HG02759 (cell line): ENCODE measurements at regions not wholly inside any gene's neighbourhood (a gene's known extent, or its start where the extent isn't known, plus 50 kb on each side); places are given as distances from the start of the nearest gene placed in this dataset.
"Not testable (repeated sequence)": the region's sequence is repeated elsewhere in the genome, so short reads cannot be mapped to it uniquely, and the experiment has no call there.

Experiments
- ATAC-seq: cut with Tn5 transposase; IDR thresholded peaks from one replicate; pipeline ENCODE4 v1.9.1; 2021; ENCODE audit warnings: mild to moderate bottlenecking, moderate library complexity; ENCODE audit not compliant: unreplicated experiment

DNA sequence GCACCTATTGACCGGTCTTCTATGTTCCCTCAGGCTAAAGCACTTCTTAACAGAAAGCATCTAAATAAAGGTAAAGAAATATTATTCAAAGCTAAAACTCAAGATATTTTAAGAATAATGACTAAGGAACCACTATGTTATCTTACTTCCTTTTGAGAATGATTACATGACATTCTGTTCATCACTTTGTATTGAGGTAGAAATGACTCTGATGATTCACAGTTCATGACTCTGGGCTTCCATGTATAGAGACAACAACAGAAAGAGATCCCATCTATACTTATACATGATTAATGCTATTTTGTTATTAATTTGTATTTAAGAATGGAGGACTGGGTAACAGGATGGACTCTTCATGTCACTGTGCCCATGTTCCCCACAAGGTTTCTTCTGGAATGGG is 218.3 kb upstream of the OR4E1 start:
- ATAC-seq, result no peak

DNA sequence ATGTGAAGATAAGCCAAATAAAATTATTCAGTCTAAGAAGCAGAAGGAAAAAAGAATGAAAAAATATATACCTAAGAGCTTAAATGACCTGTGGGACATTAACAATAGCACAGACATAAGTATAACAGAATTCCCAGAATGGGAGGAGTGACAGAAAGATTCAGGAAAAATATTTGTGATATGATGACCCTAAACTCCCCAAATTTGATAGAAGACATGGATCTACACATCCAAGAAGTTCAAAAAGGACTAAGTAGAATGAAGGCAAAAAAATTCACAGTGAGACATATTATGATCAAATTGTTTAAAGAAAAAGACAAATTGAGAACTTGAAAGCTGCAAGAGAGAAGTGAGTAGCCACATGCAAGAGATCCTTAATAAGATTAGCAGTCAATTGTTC is 211.4 kb upstream of the OR4E1 start:
- ATAC-seq, result no peak

DNA sequence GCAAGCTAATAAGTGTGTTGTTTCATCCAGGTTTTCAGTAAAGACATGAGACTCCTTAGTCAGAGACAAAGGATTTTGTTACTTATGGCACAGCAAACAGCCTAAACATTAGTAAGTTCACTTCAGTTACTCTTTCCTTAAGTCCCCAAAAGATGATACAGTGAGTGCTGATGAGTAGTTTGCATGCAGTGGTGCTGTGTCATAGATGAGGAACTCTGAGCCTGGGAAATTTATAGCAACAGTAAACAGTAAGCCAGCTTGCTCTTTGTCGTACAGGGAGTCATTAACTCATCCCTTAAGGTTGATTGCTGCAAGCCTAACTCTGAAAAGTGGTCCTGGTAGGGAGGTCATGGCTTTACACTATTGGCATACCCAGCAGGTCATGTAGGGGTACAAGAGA is 208.6 kb upstream of the OR4E1 start:
- ATAC-seq, result no peak

DNA sequence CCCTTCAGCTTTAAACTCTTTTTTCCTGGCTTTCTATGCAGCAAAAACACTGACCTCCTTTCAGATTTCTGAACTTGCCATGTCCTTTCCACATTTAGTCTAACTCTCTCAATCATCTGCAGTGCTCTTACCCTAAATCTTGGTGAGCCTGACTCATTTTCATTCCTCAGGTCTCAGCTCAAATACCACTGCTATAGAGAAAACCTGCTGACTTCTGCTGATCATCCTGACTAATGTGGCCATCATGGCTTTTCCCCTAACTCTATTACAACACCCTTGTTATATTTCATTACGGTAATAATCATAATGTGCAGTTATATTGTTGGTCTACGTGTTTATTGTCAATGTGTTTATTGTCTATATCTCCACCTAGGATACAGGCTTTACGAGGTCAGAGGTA is 207.3 kb upstream of the OR4E1 start:
- ATAC-seq, result no peak

DNA sequence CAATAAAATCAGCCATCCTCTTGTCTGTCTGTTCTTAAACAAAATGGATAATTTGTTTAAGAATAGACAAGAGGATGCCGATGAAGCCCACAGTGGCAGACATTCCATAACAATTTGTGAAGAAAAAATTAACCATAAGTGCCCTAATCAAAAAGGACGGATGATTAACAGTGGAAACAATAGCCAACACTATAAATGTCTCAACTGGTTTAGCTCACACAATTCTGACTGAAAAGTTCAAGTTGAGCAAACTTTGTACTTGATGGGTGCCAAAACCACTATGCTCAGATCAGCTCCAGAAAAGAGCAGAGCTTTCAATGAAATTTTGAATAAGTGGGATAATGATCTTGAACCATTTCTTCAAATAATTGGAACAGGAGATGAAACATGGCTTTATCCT is 202.2 kb upstream of the OR4E1 start:
- no peak for ATAC-seq

DNA sequence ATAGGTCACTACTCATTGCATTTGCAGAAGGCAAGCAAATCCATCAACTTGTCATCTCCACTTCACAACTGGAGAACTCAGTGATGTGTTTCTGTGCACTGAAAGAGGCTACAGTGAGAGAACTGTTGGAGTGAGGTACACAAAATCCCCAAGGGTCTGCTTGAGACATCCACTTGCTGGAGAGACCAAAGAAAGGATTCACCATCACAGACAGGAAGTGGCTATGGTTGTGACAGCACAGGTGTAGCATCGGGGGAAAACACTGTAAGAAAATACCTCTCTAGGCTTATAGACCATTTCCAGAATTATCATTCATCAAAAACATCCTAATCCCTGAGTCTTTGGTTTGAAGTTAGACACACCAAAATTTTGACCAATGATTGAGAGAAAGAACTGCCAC is 201.3 kb upstream of the OR4E1 start:
- no peak for ATAC-seq

DNA sequence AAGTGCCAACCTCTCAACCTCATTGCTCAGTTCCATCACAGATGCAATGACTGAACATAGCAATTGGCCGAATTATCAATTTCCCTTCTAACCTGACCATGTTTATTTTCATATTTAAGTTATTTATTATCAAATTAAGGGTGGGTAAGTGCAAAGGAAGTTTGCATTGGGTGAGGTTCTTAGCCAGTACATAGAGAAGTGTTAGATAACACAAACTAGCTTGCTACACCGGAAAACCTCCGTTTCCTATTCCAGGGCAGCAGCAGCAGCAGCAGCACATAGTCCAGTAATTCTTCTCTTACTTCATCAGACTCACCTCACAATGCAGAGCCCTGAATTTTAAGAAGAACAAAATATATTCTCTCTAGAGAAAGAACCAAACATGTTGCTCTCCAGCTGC is 200.5 kb upstream of the OR4E1 start:
- ATAC-seq, result no peak

DNA sequence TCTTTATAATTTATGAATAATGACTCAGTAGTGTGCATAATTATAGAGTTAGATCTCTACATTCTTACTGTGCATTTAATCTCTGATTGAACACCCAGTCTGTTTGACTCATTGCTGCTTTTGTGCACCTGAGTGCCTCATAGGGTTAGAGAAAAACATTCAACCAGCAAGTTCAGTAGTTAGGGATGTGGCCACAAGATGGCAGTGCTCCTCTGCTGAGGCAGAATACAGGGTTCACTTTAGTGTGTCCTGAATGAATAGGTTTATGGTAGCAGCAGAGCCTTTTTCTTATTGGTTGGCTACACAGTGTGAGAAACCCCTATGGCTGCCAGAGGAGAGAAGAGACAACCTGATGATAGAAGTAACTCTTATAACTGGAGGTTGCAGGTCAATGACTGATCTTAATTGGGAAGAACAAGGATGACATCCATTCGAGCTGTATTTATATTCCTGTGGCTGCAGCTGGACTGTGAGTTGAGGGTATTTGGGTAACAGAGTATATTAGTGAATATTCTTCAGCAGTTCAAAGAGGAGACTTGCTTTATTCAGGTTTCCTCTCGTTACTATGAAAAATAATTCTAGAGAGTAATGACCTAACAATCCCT is 194.9 kb upstream of the OR4E1 start:
- peak; percentile 77 for ATAC-seq

DNA sequence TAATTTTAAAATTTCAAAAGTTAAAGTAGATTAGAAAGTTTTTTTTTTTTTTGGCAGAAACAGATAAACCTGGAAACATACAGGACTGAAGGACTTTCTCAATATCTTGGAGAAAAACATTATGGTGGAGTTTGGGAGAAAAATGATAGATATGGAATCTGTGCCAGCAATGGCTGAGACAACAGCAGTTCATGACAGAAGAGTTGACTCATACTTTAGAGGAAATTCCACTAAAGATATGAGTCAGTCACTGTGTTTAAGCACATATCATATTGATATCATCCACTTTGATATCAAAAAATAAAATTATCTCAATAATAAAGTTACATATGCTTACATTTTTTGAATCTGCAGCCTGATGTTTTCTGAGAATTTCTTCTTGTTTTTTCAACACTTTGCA is 193.9 kb upstream of the OR4E1 start:
- ATAC-seq, result no peak

DNA sequence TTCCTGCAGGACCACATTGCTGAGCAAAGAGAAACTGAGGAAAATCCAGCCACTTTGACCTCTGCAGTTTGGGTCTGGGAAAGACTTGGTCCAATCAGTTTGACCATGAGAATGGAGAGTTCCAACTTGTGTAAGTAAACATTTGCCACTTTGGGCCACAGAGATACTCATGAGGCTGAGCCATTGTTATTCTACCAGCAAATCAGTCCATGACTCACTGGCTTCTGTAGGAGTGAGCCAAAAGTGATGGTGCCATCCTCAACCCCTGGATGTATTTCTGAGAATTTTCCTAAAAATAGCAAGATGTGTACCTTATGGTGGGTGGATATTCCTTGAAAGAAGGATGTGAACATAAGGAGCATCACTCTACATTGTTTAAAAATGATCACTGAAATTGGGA is 192.9 kb upstream of the OR4E1 start:
- no peak for ATAC-seq

DNA sequence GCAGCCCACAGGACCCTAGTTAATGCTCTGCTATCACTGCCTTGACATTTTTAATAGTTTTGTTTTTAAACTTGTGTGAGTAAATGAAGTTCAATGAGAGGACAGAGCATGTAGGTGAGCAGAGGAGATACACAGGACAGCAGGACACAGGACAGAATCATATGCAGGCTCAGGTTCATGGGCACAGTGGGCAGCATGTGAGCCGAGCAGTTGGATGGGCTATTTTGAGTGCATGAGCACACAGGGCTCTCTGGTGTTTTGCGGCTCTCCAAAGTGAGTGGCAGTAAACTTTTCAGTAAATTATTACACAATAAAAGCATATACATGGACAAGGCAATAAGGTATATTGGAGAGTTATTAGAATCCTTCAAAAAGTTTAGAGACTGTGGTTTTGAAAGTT is 189.7 kb upstream of the OR4E1 start:
- no peak for ATAC-seq

DNA sequence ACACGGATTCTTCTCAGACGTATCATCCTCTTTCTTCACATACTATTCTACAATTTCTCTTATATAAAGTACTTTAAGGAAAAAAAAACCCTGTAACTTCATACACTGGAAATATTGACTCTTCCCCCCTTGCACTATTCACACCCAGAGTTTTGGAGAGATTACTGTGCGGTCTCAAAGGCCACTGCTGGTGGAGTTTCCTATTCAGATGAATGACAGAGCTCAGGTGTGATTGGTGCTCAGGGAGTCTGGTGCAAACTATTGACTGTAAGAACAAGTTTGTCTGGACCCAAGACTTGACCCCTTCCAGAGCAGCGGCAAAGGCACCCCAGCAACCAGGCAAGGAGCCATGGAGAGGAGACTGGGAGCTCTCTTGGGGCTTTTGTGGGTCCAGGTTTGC is 187.5 kb upstream of the OR4E1 start:
- no peak for ATAC-seq

DNA sequence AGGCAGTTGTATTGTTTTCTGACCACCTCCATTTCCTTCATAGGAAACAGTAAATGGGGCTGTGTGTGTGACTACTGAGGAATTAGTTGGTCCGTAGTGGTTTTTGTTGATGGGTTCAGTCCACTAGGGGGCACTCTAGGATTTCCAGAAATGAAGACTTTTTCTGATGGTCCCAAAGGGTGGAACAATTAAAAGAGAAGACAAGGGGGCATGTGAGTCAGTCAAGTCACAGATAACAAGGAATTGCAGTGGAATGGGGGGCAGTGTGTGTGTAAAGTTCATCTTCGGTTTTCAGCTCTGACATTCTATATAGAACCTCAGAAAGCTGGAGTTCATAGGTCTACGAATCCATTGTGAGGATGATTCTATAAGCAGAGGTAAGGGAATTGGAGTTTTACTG is 186.6 kb upstream of the OR4E1 start:
- no peak for ATAC-seq

DNA sequence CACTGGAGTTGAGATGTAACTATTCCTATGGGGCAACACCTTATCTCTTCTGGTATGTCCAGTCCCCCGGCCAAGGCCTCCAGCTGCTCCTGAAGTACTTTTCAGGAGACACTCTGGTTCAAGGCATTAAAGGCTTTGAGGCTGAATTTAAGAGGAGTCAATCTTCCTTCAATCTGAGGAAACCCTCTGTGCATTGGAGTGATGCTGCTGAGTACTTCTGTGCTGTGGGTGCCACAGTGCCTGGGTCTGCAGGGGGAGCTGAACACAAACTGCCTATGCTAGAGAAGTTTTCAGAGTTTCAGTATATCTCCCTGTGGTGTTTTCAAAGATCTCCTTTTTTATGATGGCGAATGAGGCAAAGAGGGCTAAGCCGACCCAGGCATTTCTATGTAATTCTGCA is 179.2 kb upstream of the OR4E1 start:
- ATAC-seq, result no peak

DNA sequence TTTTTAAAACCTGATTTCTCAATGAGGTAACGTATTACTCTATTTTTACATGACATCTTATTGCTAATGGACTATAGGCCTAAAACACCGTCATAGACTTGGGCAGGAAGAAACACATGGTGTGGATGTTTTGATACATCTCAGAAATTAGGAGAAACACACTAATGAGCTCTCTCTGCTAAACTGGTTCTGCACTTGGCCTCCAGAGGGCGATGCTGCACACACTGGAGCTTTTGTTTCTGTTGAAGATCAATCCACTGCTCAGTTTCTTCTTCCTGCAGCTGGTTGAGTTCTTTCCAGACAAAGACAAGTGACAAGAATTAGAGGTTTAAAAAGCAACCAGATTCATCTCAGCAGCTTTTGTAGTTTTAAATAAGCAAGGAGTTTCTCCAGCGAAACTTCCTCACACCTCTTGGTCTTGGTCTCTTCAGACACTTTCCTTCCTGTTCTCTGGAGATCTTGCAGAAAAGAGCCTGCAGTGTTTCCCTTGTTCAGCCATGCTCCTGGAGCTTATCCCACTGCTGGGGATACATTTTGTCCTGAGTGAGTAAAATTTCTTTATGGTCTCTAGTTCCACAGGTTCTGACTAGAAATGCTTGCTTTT is 178.5 kb upstream of the OR4E1 start:
- ATAC-seq, result no peak

DNA sequence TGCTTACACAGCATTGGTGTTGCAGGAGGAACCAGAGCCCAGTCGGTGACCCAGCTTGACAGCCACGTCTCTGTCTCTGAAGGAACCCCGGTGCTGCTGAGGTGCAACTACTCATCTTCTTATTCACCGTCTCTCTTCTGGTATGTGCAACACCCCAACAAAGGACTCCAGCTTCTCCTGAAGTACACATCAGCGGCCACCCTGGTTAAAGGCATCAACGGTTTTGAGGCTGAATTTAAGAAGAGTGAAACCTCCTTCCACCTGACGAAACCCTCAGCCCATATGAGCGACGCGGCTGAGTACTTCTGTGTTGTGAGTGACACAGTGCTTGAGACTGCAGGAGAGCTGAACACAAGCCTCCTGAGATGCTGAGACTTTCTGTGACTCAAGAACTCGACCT is 173.3 kb upstream of the OR4E1 start:
- not testable (repeated sequence) for ATAC-seq

DNA sequence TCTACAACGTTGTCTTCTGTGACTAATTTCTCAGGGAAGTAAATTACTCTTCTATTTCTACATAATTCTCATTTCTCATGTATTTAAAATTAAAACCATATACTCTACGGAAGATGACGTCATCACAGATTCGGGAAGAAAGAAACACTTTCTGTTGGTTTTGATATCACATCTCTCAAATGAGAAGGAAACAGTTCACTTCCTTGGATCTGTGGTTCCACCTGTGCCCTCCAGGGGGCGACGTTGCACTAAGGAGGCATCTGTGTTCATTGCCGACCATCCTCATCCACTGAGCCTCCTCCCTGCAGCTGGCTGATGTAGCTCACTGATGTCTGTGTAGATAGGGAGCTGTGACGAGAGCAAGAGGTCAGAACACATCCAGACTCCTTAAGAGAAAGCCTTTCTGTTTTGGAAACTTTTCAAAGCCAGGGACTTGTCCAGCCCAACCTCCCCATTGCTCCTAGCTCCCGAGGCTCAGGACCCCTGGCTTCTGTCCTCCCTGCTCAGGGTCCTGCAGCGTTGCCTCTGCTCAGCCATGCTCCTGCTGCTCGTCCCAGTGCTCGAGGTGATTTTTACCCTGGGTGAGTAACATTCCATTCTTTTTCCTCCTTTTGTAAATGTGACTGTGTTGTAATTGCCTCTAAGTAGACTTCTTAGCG is 172.7 kb upstream of the OR4E1 start:
- peak; percentile 59 for ATAC-seq

DNA sequence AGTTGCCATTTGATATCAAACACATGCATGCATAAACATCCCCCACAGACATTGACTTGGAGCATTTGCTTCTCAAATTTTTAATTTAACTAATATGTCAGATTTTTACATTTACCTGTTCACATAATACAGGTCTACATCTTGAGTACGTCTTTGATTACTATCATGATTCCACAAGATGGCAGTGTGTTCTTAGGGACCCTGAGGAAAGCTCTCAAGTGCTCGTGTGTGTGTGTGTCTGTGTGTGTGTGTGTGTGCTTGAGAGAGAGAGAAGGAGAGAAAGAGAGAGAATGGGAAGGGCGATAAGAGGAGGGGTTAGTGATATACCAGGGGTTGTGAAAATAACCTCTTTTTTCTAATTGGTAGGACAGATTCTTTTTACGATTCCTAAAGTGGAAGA is 167.1 kb upstream of the OR4E1 start:
- ATAC-seq, result no peak

DNA sequence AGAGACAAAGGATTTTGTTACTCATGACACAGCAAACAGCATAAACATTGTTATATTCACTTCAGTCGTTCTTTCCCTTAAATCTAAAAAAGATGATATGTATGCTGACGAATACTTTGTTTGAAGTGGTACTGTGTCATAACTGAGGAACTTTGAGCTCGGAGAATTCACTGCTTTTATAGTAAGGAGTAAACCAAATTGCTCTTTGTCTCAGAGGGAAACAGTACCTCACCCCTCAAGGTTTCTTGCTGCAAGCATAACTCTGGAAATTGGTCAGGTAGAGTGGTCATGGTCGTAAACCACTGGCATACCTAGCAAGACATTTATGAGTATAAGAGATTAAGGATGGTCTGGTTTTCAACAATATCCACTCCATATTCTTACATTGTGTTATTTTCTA is 160.2 kb upstream of the OR4E1 start:
- no peak for ATAC-seq

DNA sequence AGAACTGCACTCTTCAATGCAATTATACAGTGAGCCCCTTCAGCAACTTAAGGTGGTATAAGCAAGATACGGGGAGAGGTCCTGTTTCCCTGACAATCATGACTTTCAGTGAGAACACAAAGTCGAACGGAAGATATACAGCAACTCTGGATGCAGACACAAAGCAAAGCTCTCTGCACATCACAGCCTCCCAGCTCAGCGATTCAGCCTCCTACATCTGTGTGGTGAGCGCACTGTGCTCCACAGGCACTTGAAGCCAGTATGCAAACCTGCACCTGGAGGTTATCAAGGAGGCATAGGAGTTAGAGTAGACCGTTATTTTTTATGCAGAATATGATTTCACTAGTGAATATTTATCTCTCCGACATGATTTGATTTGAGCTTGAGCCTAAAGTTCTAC is 152.2 kb upstream of the OR4E1 start:
- ATAC-seq, result no peak

DNA sequence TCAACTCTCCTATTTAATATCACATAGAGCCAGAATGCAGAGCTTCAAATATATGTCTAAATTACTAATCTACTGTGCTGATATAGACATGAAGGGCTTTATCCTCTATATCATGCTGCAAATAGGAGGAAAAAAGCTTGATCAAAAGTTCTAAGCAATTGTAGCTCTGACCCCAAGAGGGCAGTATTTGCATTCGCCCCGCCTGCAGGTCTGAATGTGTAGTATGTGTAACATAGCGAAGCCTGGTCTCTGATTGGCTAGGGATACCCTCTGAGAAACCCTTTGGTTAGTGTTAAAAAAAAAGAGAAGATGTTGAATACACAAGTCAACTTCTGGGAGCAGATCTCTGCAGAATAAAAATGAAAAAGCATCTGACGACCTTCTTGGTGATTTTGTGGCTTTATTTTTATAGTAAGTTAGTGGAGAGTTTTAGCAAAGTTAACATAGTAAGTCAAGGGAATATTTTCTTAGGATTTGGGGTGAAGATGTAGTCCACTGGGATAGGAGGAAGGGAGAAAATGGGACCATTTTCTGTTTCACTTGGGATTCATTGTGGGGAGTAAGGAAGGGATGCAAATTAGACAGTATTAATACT is 151.6 kb upstream of the OR4E1 start:
- peak; percentile 58 for ATAC-seq

DNA sequence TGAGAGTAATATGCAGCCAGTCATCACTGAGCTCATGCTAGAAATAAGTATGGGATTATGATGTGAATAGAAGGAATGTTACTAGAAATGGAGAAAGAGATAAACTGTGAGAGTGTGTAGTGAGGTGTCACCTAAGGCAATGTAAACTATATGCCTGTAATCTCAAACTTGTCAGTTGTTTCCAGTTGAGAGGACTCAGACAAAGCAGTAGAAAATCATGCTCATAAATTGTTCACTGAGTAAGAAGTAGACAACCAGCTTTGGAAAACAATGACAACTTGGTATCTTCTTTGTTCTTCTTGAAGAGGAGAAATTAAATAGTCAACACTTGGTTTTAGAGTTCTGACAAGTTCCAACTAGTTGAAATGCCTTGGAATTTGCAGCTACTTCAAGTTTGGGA is 148.5 kb upstream of the OR4E1 start:
- ATAC-seq, result no peak
